ENCODE measurements at regions not wholly inside any gene's neighbourhood (a gene's known extent, or its start where the extent isn't known, plus 50 kb on each side); places are given as distances from the start of the nearest gene placed in this dataset.

- TF ChIP-seq CTCF (conservative IDR thresholded peaks at IDR 0.05; ENCODE audit: low read length): no peak
- DNase-seq (ENCODE audit: low read depth): no peak
- H3K4me3 ChIP-seq (ENCODE audit: low read length): no peak overlapping the region
Measured at GRCh38 chr1:113233441-113233840, 156.9 kb upstream of the MAGI3 start.

- DNase-seq (ENCODE audit: low read depth): no peak
- H3K4me3 ChIP-seq (ENCODE audit: low read length): no peak overlapping the region
- no peak for TF ChIP-seq CTCF (conservative IDR thresholded peaks at IDR 0.05; ENCODE audit: low read length)
Measured at GRCh38 chr1:113241237-113241636, 149.1 kb upstream of the MAGI3 start.

GRCh38 chr1:113242481-113242880 is 147.8 kb upstream of the MAGI3 start:
- no peak for DNase-seq (ENCODE audit: low read depth)
- TF ChIP-seq CTCF (conservative IDR thresholded peaks at IDR 0.05; ENCODE audit: low read length): no peak

GRCh38 chr1:113243529-113243928 is 146.8 kb upstream of the MAGI3 start:
- no peak for DNase-seq (ENCODE audit: low read depth)
- no peak for TF ChIP-seq CTCF (conservative IDR thresholded peaks at IDR 0.05; ENCODE audit: low read length)

More at GRCh38 chr1:113242481-113242880, 147.8 kb upstream of the MAGI3 start:
- no peak overlapping the region for H3K4me3 ChIP-seq (ENCODE audit: low read length)

GRCh38 chr1:113244112-113244820 is 146.0 kb upstream of the MAGI3 start:
- no peak for TF ChIP-seq CTCF (conservative IDR thresholded peaks at IDR 0.05; ENCODE audit: low read length)
- H3K4me3 ChIP-seq (ENCODE audit: low read length): no peak overlapping the region
- DNase-seq (ENCODE audit: low read depth): no peak

More at GRCh38 chr1:113243529-113243928, 146.8 kb upstream of the MAGI3 start:
- no peak overlapping the region for H3K4me3 ChIP-seq (ENCODE audit: low read length)

- no peak overlapping the region for H3K4me3 ChIP-seq (ENCODE audit: low read length)
- TF ChIP-seq CTCF (conservative IDR thresholded peaks at IDR 0.05; ENCODE audit: low read length): no peak
- DNase-seq (ENCODE audit: low read depth): no peak
Measured at GRCh38 chr1:113245252-113245651, 145.1 kb upstream of the MAGI3 start.

- no peak overlapping the region for H3K4me3 ChIP-seq (ENCODE audit: low read length)
- no peak for DNase-seq (ENCODE audit: low read depth)
- TF ChIP-seq CTCF (conservative IDR thresholded peaks at IDR 0.05; ENCODE audit: low read length): no peak
Measured at GRCh38 chr1:113246929-113247328, 143.4 kb upstream of the MAGI3 start.

All from AG10803 (cell line).